ENCODE measurements at regions not wholly inside any gene's neighbourhood (a gene's known extent, or its start where the extent isn't known, plus 50 kb on each side); places are given as distances from the start of the nearest gene placed in this dataset.

GRCh38 chr20:37579106-37579505, 51.4 kb upstream of the BLCAP start:
- WGBS, 2 experiments (ENCODE audit: extremely low coverage in 1 of 2, insufficient coverage in 1 of 2, insufficient read length in 1 of 2, insufficient replicate concordance in 2 of 2, low coverage in 1 of 2, low lambda C conversion rate in 2 of 2, missing lambda C conversion rate in 1 of 2) = 84% methylated on average over 7 of the region's 7 CpGs; no CpG with 5 or more reads in 1 of the 2 experiments
- no peaks in the 10 kb centered on the region for H3K79me2 ChIP-seq (ENCODE audit: control insufficient read depth in 1 of 2, insufficient read depth in 2 of 2, low read length in 2 of 2)
- ChIA-PET CTCF (ENCODE audit: partially characterized antibody) (interaction anchor here (1.3 to 4.0 kb wide), 2 partner anchors 14 to 38 kb away, joined by 3 to 21 read pairs; no protein-coding TSS in a partner anchor), POLR2A (ENCODE audit: partially characterized antibody) (no interaction called here)
- H3K9me3 ChIP-seq (ENCODE audit: insufficient read depth in 2 of 2, low read depth in 1 of 2, low read length in 1 of 2) = no peaks in the 10 kb centered on the region
- H2AK5ac ChIP-seq (ENCODE audit: low read depth, low read length) = no peak overlapping the region
- no peak overlapping the region for H2BK12ac ChIP-seq (ENCODE audit: low read depth, low read length)
- no peak overlapping the region for H4K91ac ChIP-seq (replicated peaks; ENCODE audit: insufficient read length, low read length)
- DNase-seq (ENCODE audit: low read depth in 1 of 2, low spot score in 2 of 2) = no peak
- H4K5ac ChIP-seq (ENCODE audit: insufficient read length, low read depth, low read length) = no peak overlapping the region
- no peak overlapping the region for H3K18ac ChIP-seq (ENCODE audit: extremely low read depth, low read length)
- no peak overlapping the region for H2BK5ac ChIP-seq (ENCODE audit: low read depth, low read length)
- no peak overlapping the region for H2BK20ac ChIP-seq (ENCODE audit: low read length)
- H3K4ac ChIP-seq (replicated peaks; ENCODE audit: insufficient read length, low read depth, low read length) = no peak overlapping the region
- H3K23ac ChIP-seq (ENCODE audit: insufficient read length) = no peak overlapping the region
- H2BK120ac ChIP-seq (replicated peaks; ENCODE audit: low read depth, low read length) = no peak overlapping the region
- no peak overlapping the region for H3K9ac ChIP-seq (replicated peaks in 1 of 4; ENCODE audit: extremely low read depth in 1 of 4, low read depth in 3 of 4, low read length in 3 of 4)
- H2AFZ ChIP-seq (ENCODE audit: low read length) = no peak overlapping the region
- H3K27me3 ChIP-seq (replicated peaks in 1 of 4; ENCODE audit: control insufficient read depth in 3 of 4, extremely low read depth in 1 of 4, insufficient read depth in 3 of 4, low read length in 3 of 4) = no peaks in the 10 kb centered on the region
- H4K8ac ChIP-seq (ENCODE audit: extremely low read depth, insufficient read depth, low read length) = no peak overlapping the region; the same call in 1 of the 2 replicates
- H4K20me1 ChIP-seq (replicated peaks in 1 of 2; ENCODE audit: control insufficient read depth in 1 of 2, insufficient read depth in 2 of 2, low read length in 2 of 2) = peaks cover 0 to 1% of the 10 kb centered on the region in 2 experiments
- H3K36me3 ChIP-seq (ENCODE audit: control insufficient read depth in 2 of 4, insufficient read depth in 4 of 4, low read length in 3 of 4) = no peaks in the 10 kb centered on the region
- no peak overlapping the region for H3K14ac ChIP-seq (ENCODE audit: insufficient read length)
- H3K4me1 ChIP-seq (replicated peaks in 1 of 4; ENCODE audit: control insufficient read depth in 3 of 4, insufficient read depth in 4 of 4, low read length in 3 of 4) = peaks cover 0 to 2% (median 0%) of the 10 kb centered on the region in 4 experiments; a peak in 1 of 7 replicates
- no peak overlapping the region for H3K4me2 ChIP-seq (ENCODE audit: insufficient read depth in 1 of 2, low read depth in 2 of 2, low read length in 2 of 2)
- H3K4me3 ChIP-seq (ENCODE audit: extremely low read depth in 1 of 4, insufficient read depth in 2 of 4, low read depth in 3 of 4, low read length in 4 of 4) = no peak overlapping the region
- H2BK15ac ChIP-seq (ENCODE audit: low read length) = no peak overlapping the region
- no peak overlapping the region; the same call in 1 of the 2 replicates for H3K27ac ChIP-seq (ENCODE audit: low read depth, low read length)
- H3K79me1 ChIP-seq (ENCODE audit: low read depth, low read length) = no peaks in the 10 kb centered on the region
- H3K56ac ChIP-seq (replicated peaks; ENCODE audit: insufficient read length, low read depth, low read length) = no peak overlapping the region
- no peaks in the 10 kb centered on the region for H3K23me2 ChIP-seq (ENCODE audit: low read depth, low read length)
- FAIRE-seq = no peak
- TF ChIP-seq CTCF (IDR thresholded peaks at IDR 0.05; ENCODE audit: control extremely low read depth in 1 of 3, insufficient read depth in 1 of 3, low read depth in 1 of 3, low read length in 3 of 3) = no peak
- no peak for TF ChIP-seq BACH1 (IDR thresholded peaks at IDR 0.05; ENCODE audit: low read length)
- TF ChIP-seq POLR2AphosphoS5 (IDR thresholded peaks at IDR 0.05; ENCODE audit: low read depth, low read length) = no peak
- no peak for TF ChIP-seq ASH2L (IDR thresholded peaks at IDR 0.05; ENCODE audit: low read length)
- TF ChIP-seq USF2 (IDR thresholded peaks at IDR 0.05; ENCODE audit: low read length) = no peak
- TF ChIP-seq RNF2 (IDR thresholded peaks at IDR 0.05; ENCODE audit: borderline replicate concordance, low read depth, low read length, missing control alignments, poor library complexity, severe bottlenecking) = no peak
- TF ChIP-seq FOSL1 (IDR thresholded peaks at IDR 0.05; ENCODE audit: insufficient read depth, low read depth, low read length) = no peak
- no peak for TF ChIP-seq TCF12 (IDR thresholded peaks at IDR 0.05; ENCODE audit: low read depth, low read length)
- TF ChIP-seq EP300 (IDR thresholded peaks at IDR 0.05; ENCODE audit: borderline replicate concordance in 1 of 2, low read depth in 2 of 2, low read length in 2 of 2) = no peak
- TF ChIP-seq POU5F1 (IDR thresholded peaks at IDR 0.05; ENCODE audit: low read depth, low read length) = no peak

Data from H1 (cell line).